Activated CD4-positive, alpha-beta T cell treated with anti-CD3 and anti-CD28 coated beads for 36 hours (primary cell): ENCODE measurements at regions not wholly inside any gene's neighbourhood (a gene's known extent, or its start where the extent isn't known, plus 50 kb on each side); places are given as distances from the start of the nearest gene placed in this dataset.

Source experiments
- ATAC-seq: fragments of 200-7000 bp; cut with Tn5 transposase; one replicate; pipeline ENCODE4 v1.10.0; 2021; ENCODE audit warnings: mild to moderate bottlenecking, moderate library complexity
- CTCF ChIA-PET: fragments of 350-600 bp; sonication (Branson Sonifier 250); formaldehyde crosslinking; loops from one replicate; lab custom pipeline; 2021; ENCODE audit warnings: antibody characterized with exemption; lab: Charles Lee
- POLR2A ChIA-PET: fragments of 350-600 bp; sonication (Branson Sonifier 250); formaldehyde crosslinking; loops from one replicate; lab custom pipeline; 2021; ENCODE audit warnings: antibody characterized with exemption, inconsistent platforms; lab: Charles Lee
- DNase-seq: peaks from one replicate; pipeline ENCODE4 v3.0.0-alpha.2; 2020
- H3K27ac Mint-ChIP-seq: one replicate; pipeline ENCODE4 v1.8.0; 2021; ENCODE audit warnings: mixed read lengths
- H3K27me3 Mint-ChIP-seq: one replicate; pipeline ENCODE4 v1.8.0; 2021; ENCODE audit warnings: mixed read lengths
- H3K36me3 Mint-ChIP-seq: one replicate; pipeline ENCODE4 v1.8.0; 2021; ENCODE audit warnings: low read depth, mixed read lengths
- H3K4me1 Mint-ChIP-seq: one replicate; pipeline ENCODE4 v1.8.0; 2021; ENCODE audit warnings: mixed read lengths
- H3K4me3 Mint-ChIP-seq: one replicate; pipeline ENCODE4 v1.8.0; 2021; ENCODE audit warnings: mild to moderate bottlenecking, moderate library complexity, mixed read lengths
- H3K9me3 Mint-ChIP-seq: one replicate; pipeline ENCODE4 v1.8.0; 2021; ENCODE audit warnings: low read depth, mixed read lengths
- intact Hi-C, 2 experiments: fragments of 100-400 bp; cut with DNase I in 1 of 2; cut with micrococcal nuclease in 1 of 2; formaldehyde crosslinking; loops; one replicate each; pipeline versions ENCODE4 v1.14.2 to v1.15.1; 2022 to 2024; cut with DNase I, micrococcal nuclease

GRCh38 chr22:34283844-34284243 lies 363.6 kb upstream of the LARGE1 start:
- CTCF ChIA-PET, result no interaction called here
- POLR2A ChIA-PET, result no interaction called here
- Mint-ChIP-seq H3K4me1 (no peaks in the 10 kb centered on the region), H3K27ac (no peak overlapping the region), H3K36me3 (no peaks in the 10 kb centered on the region), H3K27me3 (peaks cover 6% of the 10 kb centered on the region), H3K9me3 (peaks cover 4% of the 10 kb centered on the region), H3K4me3 (no peak overlapping the region)
- no peak for ATAC-seq
- no peak for DNase-seq
- intact Hi-C loops, result no loop called here

DNA sequence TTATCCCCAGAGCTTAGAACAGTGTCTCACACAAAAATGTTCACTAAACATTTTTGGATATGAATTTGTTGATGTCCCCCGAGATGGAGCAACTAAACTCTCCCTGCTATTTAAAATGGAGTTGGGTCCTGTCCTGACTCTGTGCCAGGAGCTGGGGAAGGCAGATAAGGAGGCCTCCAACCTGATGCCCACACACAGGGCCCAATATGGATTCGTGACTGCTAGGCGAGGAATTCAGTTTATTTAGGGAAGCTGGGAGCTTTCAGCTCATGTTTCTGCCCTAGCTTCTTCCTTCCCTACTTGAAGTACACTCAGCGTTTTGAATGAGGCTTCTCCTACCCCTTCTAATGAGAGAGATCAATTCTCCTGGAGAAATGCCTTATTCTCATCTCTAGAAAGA lies 373.0 kb upstream of the LARGE1 start:
- Mint-ChIP-seq H3K4me1 (no peaks in the 10 kb centered on the region), H3K9me3 (peaks cover 2% of the 10 kb centered on the region), H3K36me3 (no peaks in the 10 kb centered on the region), H3K27ac (no peak overlapping the region), H3K4me3 (no peak overlapping the region), H3K27me3 (peaks cover 7% of the 10 kb centered on the region)
- ChIA-PET CTCF (no interaction called here), POLR2A (no interaction called here)
- intact Hi-C loops, result no loop called here
- no peak for DNase-seq
- ATAC-seq, result no peak

DNA sequence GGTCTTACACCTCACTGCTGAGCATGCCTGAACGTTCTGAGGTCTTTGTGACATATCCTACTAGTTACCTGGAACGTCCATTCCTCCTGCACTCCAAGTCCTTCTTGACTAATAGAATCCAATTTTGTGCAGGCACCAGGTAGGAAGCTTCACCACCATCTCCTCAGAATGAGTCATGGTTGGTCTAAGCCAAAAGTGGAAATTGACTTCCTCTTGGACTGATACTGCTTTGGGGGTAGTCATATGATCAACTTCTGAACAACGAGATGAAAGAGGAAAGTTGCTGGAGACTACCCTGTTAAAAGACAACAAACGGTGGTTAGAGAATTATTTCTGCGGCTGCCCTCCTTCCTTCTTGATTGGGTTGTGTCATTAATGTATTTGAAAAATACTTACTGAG lies 374.2 kb upstream of the LARGE1 start:
- POLR2A ChIA-PET, result no interaction called here
- no peak for DNase-seq
- Mint-ChIP-seq H3K9me3 (no peaks in the 10 kb centered on the region), H3K27ac (no peak overlapping the region), H3K36me3 (no peaks in the 10 kb centered on the region), H3K27me3 (no peaks in the 10 kb centered on the region), H3K4me3 (no peak overlapping the region), H3K4me1 (no peaks in the 10 kb centered on the region)
- intact Hi-C loops, result no loop called here
- CTCF ChIA-PET, result no interaction called here
- ATAC-seq, result no peak

DNA sequence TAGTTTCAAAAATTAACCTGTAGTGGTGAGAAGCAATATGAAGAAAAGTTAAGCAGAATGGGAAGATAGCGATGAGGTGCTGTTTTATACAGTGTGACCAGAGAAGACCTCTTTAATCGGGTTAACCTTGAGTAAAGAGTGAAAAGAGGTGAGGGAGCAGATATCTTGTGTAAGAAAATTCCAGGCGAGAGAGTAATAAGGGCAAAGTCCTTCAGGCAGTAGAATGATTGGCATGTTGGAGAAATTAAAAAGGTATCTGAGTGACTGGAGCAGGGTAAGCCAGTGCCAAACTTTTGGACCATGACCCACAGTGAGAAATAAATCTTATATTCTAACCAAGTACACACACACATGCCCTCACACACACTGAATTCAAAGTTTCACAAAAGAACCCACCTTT lies 374.7 kb upstream of the LARGE1 start:
- DNase-seq (no peak), ATAC-seq (no peak)
- Mint-ChIP-seq H3K4me3 (no peak overlapping the region), H3K27ac (no peak overlapping the region), H3K4me1 (no peaks in the 10 kb centered on the region), H3K9me3 (no peaks in the 10 kb centered on the region), H3K36me3 (no peaks in the 10 kb centered on the region), H3K27me3 (no peaks in the 10 kb centered on the region)
- ChIA-PET POLR2A (no interaction called here), CTCF (no interaction called here)
- intact Hi-C loops, result no loop called here

- no peaks in the 10 kb centered on the region for H3K36me3 Mint-ChIP-seq
- H3K9me3 Mint-ChIP-seq, result peaks cover 3% of the 10 kb centered on the region
- no peaks in the 10 kb centered on the region for H3K4me1 Mint-ChIP-seq
- H3K27me3 Mint-ChIP-seq, result no peaks in the 10 kb centered on the region
- DNase-seq, result no peak
- intact Hi-C loops, result no loop called here
- POLR2A ChIA-PET, result no interaction called here
- CTCF ChIA-PET, result no interaction called here
- no peak overlapping the region for H3K27ac Mint-ChIP-seq
- no peak overlapping the region for H3K4me3 Mint-ChIP-seq
- ATAC-seq, result no peak
Measured at GRCh38 chr22:34296461-34296860, 376.2 kb upstream of the LARGE1 start.

DNA sequence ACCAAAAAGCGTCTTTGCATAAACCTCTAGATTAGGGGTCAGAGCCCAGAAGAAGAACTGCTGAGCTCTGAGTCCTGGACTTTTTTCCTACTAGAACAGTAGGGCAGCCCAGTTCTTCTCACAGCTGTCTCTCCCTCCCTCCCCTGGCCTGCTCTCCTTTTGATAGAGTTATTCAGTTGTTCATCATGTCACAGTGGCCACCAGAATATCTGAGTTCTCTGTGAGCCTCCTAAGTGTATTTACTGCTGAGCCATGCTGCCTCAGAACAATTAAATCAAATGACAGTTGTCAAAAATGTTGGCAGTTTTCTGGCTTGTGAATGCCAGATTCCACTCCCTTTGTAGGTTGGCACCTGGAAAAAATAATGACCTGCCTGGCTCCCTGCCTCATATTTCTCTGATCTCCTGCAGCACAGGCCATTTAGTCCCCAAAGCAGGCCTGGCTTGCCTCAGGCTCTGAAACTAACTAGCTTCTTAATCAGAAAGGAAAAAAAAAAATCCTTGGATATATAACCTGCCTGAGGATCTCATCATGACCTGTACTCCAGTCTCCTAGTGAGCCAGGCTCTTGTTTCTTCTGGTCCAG lies 377.4 kb upstream of the LARGE1 start:
- intact Hi-C loops, result no loop called here
- DNase-seq (no peak), ATAC-seq (no peak)
- Mint-ChIP-seq H3K9me3 (peaks cover 3% of the 10 kb centered on the region), H3K36me3 (no peaks in the 10 kb centered on the region), H3K27me3 (no peaks in the 10 kb centered on the region), H3K4me1 (no peaks in the 10 kb centered on the region), H3K4me3 (no peak overlapping the region), H3K27ac (no peak overlapping the region)
- ChIA-PET CTCF (no interaction called here), POLR2A (no interaction called here)

- Mint-ChIP-seq H3K27me3 (no peaks in the 10 kb centered on the region), H3K36me3 (no peaks in the 10 kb centered on the region), H3K9me3 (peaks cover 3% of the 10 kb centered on the region), H3K4me3 (no peak overlapping the region), H3K27ac (no peak overlapping the region), H3K4me1 (no peaks in the 10 kb centered on the region)
- POLR2A ChIA-PET, result no interaction called here
- CTCF ChIA-PET, result no interaction called here
- ATAC-seq (no peak), DNase-seq (no peak)
- intact Hi-C loops, result no loop called here
Measured at GRCh38 chr22:34299496-34299895, 379.2 kb upstream of the LARGE1 start.

GRCh38 chr22:34301569-34301968 lies 381.3 kb upstream of the LARGE1 start:
- Mint-ChIP-seq H3K4me3 (no peak overlapping the region), H3K27me3 (no peaks in the 10 kb centered on the region)
- no peak for ATAC-seq

DNA sequence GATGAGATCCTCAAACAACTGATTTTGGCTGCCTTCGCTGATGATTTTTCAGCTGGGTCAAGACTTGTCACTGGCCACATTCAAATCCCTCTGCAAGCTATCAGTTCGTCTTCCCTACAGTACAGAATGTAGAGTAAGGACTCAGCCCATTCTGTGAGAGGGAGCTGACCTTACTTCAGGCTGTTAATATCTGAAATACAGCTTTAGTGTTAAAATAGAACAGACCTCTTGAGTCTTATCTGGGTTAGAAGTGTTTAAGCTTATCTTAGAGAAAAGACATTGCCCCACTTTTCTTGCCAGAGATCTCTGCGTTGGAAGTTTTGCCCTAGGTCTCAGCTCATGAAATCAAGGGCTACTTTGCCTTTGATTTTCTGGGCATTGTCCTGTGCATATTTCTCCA lies 383.4 kb upstream of the LARGE1 start:
- H3K27ac Mint-ChIP-seq, result no peak overlapping the region
- no peak overlapping the region for H3K4me3 Mint-ChIP-seq
- no peaks in the 10 kb centered on the region for H3K4me1 Mint-ChIP-seq
- H3K27me3 Mint-ChIP-seq, result no peaks in the 10 kb centered on the region
- ChIA-PET POLR2A (no interaction called here), CTCF (no interaction called here)
- no peak for DNase-seq
- no peaks in the 10 kb centered on the region for H3K36me3 Mint-ChIP-seq
- intact Hi-C loops, result loop anchor here in 1 of 2 experiments (5.0 kb wide), 1 partner anchor 361 kb away; no protein-coding TSS in a partner anchor
- ATAC-seq, result no peak
- H3K9me3 Mint-ChIP-seq, result peaks cover 6% of the 10 kb centered on the region

More at GRCh38 chr22:34301569-34301968, 381.3 kb upstream of the LARGE1 start:
- Mint-ChIP-seq H3K27ac (no peak overlapping the region), H3K4me1 (no peaks in the 10 kb centered on the region), H3K9me3 (peaks cover 6% of the 10 kb centered on the region), H3K36me3 (no peaks in the 10 kb centered on the region)
- CTCF ChIA-PET, result no interaction called here
- DNase-seq, result no peak
- POLR2A ChIA-PET, result no interaction called here
- intact Hi-C loops, result loop anchor here in 1 of 2 experiments (5.0 kb wide), 1 partner anchor 359 kb away; no protein-coding TSS in a partner anchor

GRCh38 chr22:34306361-34306760 lies 386.1 kb upstream of the LARGE1 start:
- CTCF ChIA-PET, result no interaction called here
- DNase-seq, result no peak

GRCh38 chr22:34308101-34308500 lies 387.8 kb upstream of the LARGE1 start:
- peaks cover 3% of the 10 kb centered on the region for H3K27me3 Mint-ChIP-seq
- POLR2A ChIA-PET, result no interaction called here
- H3K4me1 Mint-ChIP-seq, result no peaks in the 10 kb centered on the region
- no peak for DNase-seq
- ATAC-seq, result no peak
- H3K4me3 Mint-ChIP-seq, result no peak overlapping the region
- intact Hi-C loops, result no loop called here
- peaks cover 4% of the 10 kb centered on the region for H3K9me3 Mint-ChIP-seq
- no peaks in the 10 kb centered on the region for H3K36me3 Mint-ChIP-seq
- no peak overlapping the region for H3K27ac Mint-ChIP-seq
- CTCF ChIA-PET, result no interaction called here

More at GRCh38 chr22:34306361-34306760, 386.1 kb upstream of the LARGE1 start:
- Mint-ChIP-seq H3K4me3 (no peak overlapping the region), H3K27me3 (peaks cover 3% of the 10 kb centered on the region), H3K27ac (no peak overlapping the region), H3K4me1 (no peaks in the 10 kb centered on the region), H3K36me3 (no peaks in the 10 kb centered on the region), H3K9me3 (peaks cover 4% of the 10 kb centered on the region)
- intact Hi-C loops, result no loop called here
- POLR2A ChIA-PET, result no interaction called here
- ATAC-seq, result no peak

GRCh38 chr22:34319346-34319745 lies 399.1 kb upstream of the LARGE1 start:
- Mint-ChIP-seq H3K27me3 (peaks cover 5% of the 10 kb centered on the region), H3K27ac (no peak overlapping the region), H3K9me3 (peaks cover 10% of the 10 kb centered on the region), H3K4me3 (no peak overlapping the region), H3K4me1 (no peaks in the 10 kb centered on the region), H3K36me3 (no peaks in the 10 kb centered on the region)
- DNase-seq (no peak), ATAC-seq (no peak)
- intact Hi-C loops, result no loop called here
- POLR2A ChIA-PET, result no interaction called here
- CTCF ChIA-PET, result no interaction called here
